ENCODE measurements at regions not wholly inside any gene's neighbourhood (a gene's known extent, or its start where the extent isn't known, plus 50 kb on each side); places are given as distances from the start of the nearest gene placed in this dataset.

GRCh38 chr4:183765251-183765911 is 106.3 kb downstream of the TRAPPC11 start:
- TF ChIP-seq MAX (IDR thresholded peaks at IDR 0.05; ENCODE audit: insufficient read depth, insufficient read length) (no peak), EZH2 (IDR thresholded peaks at IDR 0.05; ENCODE audit: borderline replicate concordance, low read depth, low read length, severe bottlenecking) (no peak), POLR2A (IDR thresholded peaks at IDR 0.05; ENCODE audit: low read depth, low read length) (no peak), POLR2AphosphoS5 (IDR thresholded peaks at IDR 0.05; ENCODE audit: insufficient read depth, low read depth, low read length) (no peak), MYC (IDR thresholded peaks at IDR 0.05; ENCODE audit: low read depth, low read length) (no peak), JUN (IDR thresholded peaks at IDR 0.05; ENCODE audit: borderline replicate concordance, insufficient read depth, insufficient read length, low read depth) (no peak)
- TF ChIP-seq, protein P1, sequence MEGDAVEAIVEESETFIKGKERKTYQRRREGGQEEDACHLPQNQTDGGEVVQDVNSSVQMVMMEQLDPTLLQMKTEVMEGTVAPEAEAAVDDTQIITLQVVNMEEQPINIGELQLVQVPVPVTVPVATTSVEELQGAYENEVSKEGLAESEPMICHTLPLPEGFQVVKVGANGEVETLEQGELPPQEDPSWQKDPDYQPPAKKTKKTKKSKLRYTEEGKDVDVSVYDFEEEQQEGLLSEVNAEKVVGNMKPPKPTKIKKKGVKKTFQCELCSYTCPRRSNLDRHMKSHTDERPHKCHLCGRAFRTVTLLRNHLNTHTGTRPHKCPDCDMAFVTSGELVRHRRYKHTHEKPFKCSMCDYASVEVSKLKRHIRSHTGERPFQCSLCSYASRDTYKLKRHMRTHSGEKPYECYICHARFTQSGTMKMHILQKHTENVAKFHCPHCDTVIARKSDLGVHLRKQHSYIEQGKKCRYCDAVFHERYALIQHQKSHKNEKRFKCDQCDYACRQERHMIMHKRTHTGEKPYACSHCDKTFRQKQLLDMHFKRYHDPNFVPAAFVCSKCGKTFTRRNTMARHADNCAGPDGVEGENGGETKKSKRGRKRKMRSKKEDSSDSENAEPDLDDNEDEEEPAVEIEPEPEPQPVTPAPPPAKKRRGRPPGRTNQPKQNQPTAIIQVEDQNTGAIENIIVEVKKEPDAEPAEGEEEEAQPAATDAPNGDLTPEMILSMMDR (IDR thresholded peaks at IDR 0.05; ENCODE audit: extremely low read depth in 1 of 2, insufficient read depth in 1 of 2, low read depth in 1 of 2, low read length in 2 of 2) = no peak
